IPS-11a (cell line): ENCODE measurements at regions not wholly inside any gene's neighbourhood (a gene's known extent, or its start where the extent isn't known, plus 50 kb on each side); places are given as distances from the start of the nearest gene placed in this dataset.

Experiments used
- H3K4me3 ChIP-seq: one replicate; pipeline ENCODE4 v1.5.1; 2013; ENCODE audit warnings: low read depth, low read length, control low read depth

- H3K4me3 ChIP-seq, result no peak overlapping the region
Measured at GRCh38 chr17:413706-414380, 61.2 kb upstream of the RPH3AL start.

GRCh38 chr17:413016-413350, 60.4 kb upstream of the RPH3AL start:
- no peak overlapping the region for H3K4me3 ChIP-seq

GRCh38 chr17:412211-413015, 59.8 kb upstream of the RPH3AL start:
- H3K4me3 ChIP-seq, result no peak overlapping the region

- H3K4me3 ChIP-seq, result no peak overlapping the region
Measured at GRCh38 chr17:411421-412120, 59.0 kb upstream of the RPH3AL start.

GRCh38 chr17:410543-411401, 58.2 kb upstream of the RPH3AL start:
- H3K4me3 ChIP-seq, result peak overlapping the region; percentile 61

DNA sequence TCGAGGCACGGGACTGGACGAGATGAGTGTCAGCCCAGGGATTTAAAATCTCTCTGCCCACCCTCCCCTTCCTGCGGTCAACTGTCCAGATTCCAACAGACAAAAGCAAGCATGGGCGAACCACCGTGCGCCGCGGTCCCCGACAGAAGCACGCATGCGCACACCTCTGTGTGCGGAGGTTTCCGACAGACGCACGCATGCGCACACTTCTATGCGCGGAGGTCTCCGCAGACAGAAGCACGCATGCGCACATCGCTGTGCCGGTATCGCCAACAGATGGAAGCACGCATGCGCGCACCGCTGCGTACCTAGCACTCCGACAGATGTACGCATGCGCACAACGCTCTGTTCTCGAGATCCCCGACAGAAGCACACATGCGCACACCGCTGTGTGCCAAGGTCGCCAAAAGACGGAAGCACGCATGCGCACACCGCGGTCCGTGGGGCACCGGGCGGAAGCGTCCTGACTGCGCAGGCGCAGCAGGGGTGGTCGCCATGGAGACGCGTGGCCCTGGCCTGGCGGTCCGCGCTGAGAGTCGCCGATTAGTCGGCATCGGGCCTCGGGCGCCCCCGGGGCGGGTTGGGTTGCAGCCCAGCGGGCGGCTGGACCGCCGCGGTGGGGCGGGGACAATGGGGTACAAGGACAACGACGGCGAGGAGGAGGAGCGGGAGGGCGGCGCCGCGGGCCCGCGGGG, 57.4 kb upstream of the RPH3AL start:
- H3K4me3 ChIP-seq, result peak overlapping the region; percentile 61

DNA sequence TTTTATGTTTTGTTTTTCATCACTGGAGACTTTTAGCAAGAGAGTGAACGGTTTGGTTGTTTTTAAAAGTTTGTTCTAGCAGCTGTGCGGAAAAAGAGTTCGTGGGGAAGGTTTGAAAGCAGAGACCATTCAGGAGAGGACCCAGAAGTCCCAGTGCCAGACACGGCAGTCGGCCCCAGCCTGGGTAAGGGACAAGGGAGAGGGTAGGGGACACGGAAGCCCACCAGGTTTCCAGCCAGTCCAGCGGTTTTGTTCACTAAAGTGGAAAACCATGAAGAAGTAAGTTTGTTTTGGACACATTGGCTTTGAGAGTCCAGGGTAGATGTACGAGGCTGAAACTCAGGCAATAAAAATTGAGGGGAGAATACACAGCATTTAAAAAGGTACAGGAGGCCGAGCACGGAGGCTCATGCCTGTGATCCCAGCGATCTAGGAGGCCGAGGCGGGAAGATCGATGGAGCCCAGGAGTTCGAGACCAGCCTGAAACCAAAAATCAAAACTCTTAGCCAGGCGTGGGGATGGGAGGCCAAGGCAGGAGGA, 56.8 kb upstream of the RPH3AL start:
- peak overlapping the region; percentile 17 for H3K4me3 ChIP-seq

DNA sequence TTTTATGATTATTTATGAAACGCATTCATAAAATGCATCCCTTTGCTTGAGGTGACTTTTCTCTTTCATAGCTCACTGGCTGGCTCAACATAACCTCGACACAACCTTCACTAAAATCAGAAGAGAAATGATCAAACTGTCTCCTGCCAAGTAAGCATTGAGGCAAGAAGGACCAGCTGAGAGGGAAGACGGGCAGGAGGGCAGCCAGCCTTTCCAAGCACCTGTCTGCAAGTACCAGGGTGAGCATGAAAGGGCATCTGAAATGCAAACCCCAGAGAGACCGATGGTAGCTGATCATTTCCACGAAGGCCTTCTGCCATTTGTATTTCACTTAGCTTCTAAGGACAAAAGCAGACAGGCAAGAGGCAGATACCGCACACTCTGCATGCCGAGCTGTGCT, 52.1 kb upstream of the RPH3AL start:
- no peak overlapping the region for H3K4me3 ChIP-seq
